ENCODE measurements at regions not wholly inside any gene's neighbourhood (a gene's known extent, or its start where the extent isn't known, plus 50 kb on each side); places are given as distances from the start of the nearest gene placed in this dataset.
"Not testable (repeated sequence)": the region's sequence is repeated elsewhere in the genome, so short reads cannot be mapped to it uniquely, and the experiment has no call there.

DNA sequence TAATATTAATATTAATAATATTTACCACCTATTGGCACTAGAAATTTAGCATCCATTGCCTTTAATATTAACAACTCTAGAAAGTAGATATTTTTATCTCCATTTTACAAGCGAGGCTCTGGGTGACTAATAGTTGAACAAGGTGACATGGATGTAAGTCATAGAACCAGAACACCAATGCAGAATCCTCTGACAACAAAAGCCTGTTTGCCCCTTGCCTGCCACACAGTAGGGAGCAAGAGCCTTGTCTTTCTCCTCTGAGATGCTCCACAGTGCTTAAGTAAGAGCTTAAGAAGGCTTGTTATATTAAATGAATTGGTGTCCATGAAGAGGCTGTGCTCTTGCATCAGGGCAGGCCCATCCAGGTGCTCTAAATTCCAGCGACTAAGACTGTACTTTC, 51.2 kb upstream of the LBX1 start:
- TF ChIP-seq, protein P1, sequence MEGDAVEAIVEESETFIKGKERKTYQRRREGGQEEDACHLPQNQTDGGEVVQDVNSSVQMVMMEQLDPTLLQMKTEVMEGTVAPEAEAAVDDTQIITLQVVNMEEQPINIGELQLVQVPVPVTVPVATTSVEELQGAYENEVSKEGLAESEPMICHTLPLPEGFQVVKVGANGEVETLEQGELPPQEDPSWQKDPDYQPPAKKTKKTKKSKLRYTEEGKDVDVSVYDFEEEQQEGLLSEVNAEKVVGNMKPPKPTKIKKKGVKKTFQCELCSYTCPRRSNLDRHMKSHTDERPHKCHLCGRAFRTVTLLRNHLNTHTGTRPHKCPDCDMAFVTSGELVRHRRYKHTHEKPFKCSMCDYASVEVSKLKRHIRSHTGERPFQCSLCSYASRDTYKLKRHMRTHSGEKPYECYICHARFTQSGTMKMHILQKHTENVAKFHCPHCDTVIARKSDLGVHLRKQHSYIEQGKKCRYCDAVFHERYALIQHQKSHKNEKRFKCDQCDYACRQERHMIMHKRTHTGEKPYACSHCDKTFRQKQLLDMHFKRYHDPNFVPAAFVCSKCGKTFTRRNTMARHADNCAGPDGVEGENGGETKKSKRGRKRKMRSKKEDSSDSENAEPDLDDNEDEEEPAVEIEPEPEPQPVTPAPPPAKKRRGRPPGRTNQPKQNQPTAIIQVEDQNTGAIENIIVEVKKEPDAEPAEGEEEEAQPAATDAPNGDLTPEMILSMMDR (IDR thresholded peaks at IDR 0.05; ENCODE audit: control insufficient read depth, insufficient read depth, low read depth, low read length, missing control alignments): no peak
- no peak for DNase-seq (ENCODE audit: low read depth)
- no peak overlapping the region for H3K4me3 ChIP-seq (ENCODE audit: control insufficient read depth, low read depth, low read length)

DNA sequence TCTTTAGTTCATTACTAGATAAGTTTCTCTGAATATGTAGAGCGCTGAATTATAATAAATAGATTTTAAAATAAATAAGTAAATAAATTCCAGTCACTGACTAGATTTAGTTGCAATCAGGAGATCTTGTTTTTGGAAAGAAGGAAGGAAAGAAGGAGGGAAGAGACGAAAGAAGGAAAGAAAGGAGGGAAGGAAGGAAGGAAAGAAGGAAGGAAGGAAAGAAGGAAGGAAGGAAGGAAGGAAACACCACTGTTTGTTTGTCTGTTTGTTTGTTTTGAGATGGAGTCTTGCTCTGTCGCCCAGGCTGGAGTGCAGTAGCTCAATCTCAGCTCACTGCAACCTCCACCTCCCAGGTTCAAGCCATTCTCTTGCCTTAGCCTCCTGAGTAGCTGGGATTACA, 51.7 kb upstream of the LBX1 start:
- H3K4me3 ChIP-seq (ENCODE audit: control insufficient read depth, low read depth, low read length); DNase-seq (ENCODE audit: low read depth): not testable (repeated sequence)

DNA sequence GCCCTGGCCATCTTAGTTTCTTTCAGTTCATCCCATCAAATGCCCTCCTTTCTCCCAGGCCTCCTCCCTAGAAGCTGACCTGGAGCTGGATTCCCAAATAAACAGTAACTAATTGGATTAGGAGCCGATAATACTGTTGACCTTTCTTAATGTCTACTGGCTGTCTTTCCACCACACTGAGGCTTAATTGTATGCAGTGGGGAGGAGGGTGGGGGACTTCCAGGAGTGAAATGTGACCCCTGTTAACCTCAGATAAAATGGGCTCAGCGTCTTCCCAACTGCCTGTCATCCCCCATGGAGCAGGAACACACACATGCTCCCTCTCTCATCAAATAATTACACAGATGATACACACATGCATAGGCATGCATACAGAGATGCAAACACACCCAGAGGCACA, 53.7 kb upstream of the LBX1 start:
- no peak overlapping the region for H3K4me3 ChIP-seq (ENCODE audit: control insufficient read depth, low read depth, low read length)
- TF ChIP-seq, protein P1 (IDR thresholded peaks at IDR 0.05; ENCODE audit: control insufficient read depth, insufficient read depth, low read depth, low read length, missing control alignments): no peak
- DNase-seq (ENCODE audit: low read depth): no peak

DNA sequence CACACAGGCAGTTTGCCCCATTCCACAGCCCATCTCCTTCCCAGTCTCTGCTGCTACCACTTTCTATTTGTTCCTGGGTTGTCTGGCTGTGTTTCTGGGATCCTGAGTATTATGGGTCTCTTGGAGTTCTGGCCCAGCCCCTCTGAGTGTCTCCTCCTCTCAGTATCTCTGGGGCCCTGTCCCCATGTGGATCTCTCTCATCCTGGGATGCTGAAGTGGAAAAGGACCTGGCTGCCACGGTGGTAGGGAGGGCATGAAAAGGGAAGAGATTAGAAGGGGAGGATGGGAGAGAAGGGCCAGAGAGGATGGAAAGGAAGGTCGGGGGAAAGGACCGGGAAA, 54.5 kb upstream of the LBX1 start:
- no peak overlapping the region for H3K4me3 ChIP-seq (ENCODE audit: control insufficient read depth, low read depth, low read length)
- TF ChIP-seq, protein P1 (IDR thresholded peaks at IDR 0.05; ENCODE audit: control insufficient read depth, insufficient read depth, low read depth, low read length, missing control alignments): no peak
- DNase-seq (ENCODE audit: low read depth): no peak

DNA sequence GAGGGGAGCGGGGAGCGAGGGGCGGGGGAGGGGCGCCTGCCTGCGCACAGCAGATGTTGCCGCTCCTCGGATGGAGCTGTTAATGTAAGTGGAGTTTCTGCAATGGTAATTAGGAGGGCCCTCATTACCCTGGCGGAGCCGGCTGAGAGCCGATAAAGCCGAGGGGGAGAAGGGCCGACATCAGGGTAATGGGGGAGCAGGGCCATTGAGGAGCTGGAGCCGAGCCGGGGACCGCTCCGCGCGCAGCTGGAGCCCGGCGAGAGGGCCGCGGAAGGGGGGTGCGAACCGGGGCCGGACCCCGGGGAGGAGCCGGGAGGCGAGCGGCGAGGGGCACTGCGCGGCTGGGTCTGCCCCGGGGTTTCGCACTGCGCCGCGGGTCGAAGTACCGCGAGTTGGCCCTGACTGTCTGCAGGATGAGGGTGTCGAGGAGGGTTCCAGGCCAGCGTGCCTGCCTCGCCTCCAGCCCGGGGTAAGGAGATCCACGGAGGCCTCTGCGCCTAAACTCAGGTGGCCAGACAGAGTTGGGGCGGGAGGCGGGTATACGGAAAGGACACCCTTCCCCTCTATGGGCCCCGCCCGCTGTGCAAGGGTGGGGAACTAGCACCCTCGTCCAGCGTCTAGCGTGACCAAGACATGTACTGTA, 55.0 kb upstream of the LBX1 start:
- H3K4me3 ChIP-seq (ENCODE audit: control insufficient read depth, low read depth, low read length): no peak overlapping the region
- no peak for DNase-seq (ENCODE audit: low read depth)
- TF ChIP-seq, protein P1 (IDR thresholded peaks at IDR 0.05; ENCODE audit: control insufficient read depth, insufficient read depth, low read depth, low read length, missing control alignments): no peak

DNA sequence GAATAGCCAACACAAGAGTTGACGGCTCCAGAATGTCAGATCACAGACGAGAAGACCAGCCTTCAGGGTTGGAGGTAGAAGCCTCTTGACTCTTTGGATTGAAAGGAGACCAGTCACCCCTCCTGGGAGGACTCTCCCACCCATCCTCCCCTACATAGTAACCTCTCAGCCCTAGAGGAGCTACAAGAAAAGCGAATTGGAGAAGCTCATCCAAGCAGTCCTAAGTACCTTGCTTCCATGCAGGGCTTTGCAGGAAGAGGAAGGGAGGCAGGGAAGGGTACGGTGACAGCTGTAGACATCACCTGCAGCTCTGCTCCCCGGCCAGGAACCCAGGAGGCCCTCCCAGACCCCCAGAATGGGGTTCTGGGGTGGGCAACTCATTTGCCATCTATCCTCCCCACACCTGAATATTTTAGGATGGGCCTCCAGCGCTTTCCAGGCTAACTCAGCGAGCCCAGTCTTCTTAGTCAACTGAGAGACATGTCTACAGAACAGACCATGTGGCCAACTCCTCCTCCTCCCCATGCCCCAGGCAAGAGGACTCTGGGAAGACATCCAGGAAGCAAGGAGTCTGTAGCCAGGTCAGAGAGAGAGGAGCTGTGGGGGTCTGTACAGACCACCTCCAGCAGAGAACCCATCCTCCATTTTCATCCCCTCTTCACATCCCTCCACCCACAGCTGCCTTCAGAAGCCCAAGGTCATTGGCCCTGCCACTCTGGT, 55.6 kb upstream of the LBX1 start:
- TF ChIP-seq, protein P1 (IDR thresholded peaks at IDR 0.05; ENCODE audit: control insufficient read depth, insufficient read depth, low read depth, low read length, missing control alignments): no peak
- no peak for DNase-seq (ENCODE audit: low read depth)
- H3K4me3 ChIP-seq (ENCODE audit: control insufficient read depth, low read depth, low read length): no peak overlapping the region

DNA sequence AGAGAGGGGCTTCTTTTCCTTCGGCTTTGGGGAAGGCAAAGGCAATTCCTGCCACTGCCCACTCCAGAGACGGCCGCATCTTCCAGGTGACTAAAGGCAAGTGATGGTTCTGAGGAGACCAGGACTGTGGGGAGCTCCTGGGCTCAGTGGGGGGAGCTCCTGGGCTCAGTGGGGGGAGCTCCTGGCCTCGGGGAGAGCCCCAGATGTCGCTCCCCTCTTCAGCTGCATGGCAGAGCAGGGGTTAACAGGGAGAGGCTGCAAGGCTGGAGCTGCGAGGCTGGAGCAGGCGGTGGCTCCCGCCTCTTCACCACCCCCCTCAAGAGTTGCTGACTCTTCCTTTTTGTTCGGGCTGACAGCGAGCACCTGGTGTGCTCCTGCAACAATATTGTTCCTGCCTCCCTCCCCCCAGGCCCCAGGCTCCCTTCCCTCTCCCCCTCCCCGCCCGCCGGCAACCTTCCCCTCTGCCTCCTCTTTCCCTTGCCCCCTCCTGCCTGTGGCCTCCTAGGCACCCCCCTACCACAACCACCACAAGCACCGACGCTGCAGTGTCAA, 56.3 kb upstream of the LBX1 start:
- H3K4me3 ChIP-seq (ENCODE audit: control insufficient read depth, low read depth, low read length): no peak overlapping the region
- DNase-seq (ENCODE audit: low read depth): no peak
- TF ChIP-seq, protein P1 (IDR thresholded peaks at IDR 0.05; ENCODE audit: control insufficient read depth, insufficient read depth, low read depth, low read length, missing control alignments): no peak
